ENCODE measurements at regions not wholly inside any gene's neighbourhood (a gene's known extent, or its start where the extent isn't known, plus 50 kb on each side); places are given as distances from the start of the nearest gene placed in this dataset.

DNA sequence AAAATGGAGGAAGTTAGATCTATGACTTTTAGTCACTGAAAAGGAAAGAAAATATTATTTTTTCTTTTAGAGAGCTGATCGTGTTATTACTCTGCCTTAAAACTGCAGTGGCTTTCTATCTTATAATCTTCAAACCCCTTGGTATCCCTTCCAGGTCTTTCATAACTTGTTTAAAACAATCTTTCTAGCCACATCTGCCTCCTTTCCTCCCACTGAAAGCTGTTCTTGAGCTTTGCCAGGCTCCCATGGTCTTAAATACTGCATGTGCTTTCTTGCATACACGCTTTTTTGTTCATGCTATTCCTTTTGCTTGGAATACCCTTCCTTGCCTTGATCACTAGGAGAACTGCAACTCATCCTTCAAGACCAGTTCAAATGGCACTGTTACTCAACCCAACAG, 65.9 kb upstream of the GADD45A start:
- DNase-seq = no peak

DNA sequence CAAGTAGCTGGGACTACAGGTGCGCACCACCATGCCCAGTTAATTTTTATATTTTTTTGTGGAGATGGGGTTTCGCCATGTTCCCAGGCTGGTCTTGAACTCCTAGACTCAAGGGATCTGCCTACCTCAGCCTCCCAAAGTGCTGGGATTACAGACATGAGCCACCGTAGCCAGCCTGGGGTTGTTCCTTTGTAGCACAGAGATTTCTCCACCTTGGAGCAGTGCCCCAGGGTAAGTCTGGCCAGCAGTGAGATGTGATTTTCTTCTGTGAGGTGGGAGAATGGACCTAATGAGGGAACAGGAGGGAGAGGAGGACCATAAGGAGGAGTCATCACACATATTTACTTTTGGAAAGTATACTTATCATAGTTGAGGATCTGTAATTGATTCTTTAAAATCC, 61.1 kb upstream of the GADD45A start:
- DNase-seq = no peak

GRCh38 chr1:67624680-67625079, 60.3 kb upstream of the GADD45A start:
- no peak for DNase-seq

GRCh38 chr1:67626090-67626860, 58.7 kb upstream of the GADD45A start:
- DNase-seq = no peak

DNA sequence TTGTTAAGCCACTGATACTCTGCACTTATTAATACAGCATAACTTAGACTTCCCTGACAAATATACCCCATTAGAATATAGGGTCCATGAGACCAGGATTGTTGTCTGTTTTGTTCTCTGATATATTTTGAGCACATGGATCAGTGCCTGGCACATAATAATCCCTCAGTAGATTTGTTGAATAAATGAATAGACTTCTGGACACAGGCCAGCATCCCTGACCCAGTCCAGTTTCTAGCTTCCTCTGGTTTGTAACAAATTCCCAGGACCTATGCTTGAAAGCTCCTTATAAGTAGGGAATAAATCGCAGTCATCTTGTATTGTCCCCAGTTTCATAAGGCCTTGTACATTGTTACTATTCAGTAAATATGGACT, 58.2 kb upstream of the GADD45A start:
- DNase-seq = no peak

DNA sequence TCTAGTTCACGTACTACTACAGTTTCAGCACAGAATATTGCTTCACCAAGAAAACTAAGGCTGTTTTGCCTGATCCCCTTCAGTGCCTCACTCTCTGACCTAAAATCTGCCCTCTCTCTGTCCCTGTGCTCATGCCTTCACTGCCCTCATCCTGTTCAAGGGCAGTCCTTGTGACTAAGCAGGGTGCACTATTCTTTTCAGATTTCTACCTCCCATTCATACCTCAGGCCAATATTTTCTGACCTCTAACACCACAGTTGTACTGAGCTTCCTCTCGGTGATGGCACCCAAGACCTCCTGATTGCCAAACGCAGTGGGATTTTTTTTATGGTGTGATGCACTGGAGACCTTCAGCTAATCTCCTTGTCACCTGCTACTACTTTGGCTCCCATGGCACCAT, 57.7 kb upstream of the GADD45A start:
- DNase-seq = no peak

GRCh38 chr1:67627906-67628305, 57.1 kb upstream of the GADD45A start:
- DNase-seq = no peak

DNA sequence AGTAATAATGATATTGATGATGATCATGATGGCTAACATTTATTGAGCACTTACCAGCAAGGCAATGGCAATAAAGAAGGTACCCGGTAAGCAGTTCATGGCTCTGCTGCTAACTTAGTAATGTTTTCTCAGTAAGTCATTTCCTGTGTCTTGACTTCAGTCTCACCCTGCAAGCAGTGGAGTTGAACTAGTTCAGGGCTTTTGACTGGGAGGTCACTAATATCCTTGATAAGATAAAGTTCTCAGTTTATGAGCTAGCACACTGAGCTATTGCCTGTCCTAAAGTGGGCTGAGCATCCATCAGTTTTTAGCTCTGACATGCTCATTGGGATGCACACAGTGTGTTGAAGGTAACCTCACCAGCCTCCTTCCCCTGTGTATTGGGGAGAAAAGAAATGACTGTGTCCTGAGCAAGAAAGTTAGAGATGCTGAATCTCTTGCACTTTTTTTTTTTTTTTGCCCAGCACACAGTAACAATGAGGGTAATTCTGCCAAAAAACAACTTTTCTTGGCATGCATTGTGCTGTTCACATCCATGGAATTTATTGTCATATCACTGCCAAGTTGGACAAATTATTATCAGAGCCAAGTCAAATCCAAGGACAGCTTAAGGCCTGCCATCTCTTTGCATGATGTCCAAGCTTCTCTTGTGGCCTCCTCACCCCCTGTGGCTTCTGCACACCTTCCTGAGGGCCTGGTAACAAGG, 55.5 kb upstream of the GADD45A start:
- DNase-seq = no peak

- no peak for DNase-seq
Observed at GRCh38 chr1:67630438-67631045, 54.5 kb upstream of the GADD45A start.

DNA sequence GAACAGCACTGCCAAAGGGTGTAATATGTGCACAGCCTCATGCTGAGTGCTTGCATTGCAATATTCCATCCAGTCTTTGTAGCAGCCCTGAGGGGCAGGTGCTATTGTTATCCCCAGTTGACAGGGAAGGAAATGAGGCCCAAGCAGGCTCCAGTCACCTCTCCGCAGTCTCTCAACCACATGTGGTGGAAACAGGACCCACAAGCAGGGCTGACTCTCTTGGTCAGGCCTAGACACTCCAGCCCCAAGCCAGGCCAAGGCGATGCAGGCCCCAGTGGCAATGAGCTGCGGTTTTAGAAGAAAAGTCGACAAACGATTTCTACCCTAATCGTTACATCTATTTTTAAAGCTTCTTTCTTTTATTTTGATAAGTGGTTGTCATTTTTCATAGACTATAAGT, 52.6 kb upstream of the GADD45A start:
- DNase-seq = no peak

GRCh38 chr1:67632811-67633655, 52.0 kb upstream of the GADD45A start:
- no peak for DNase-seq

DNA sequence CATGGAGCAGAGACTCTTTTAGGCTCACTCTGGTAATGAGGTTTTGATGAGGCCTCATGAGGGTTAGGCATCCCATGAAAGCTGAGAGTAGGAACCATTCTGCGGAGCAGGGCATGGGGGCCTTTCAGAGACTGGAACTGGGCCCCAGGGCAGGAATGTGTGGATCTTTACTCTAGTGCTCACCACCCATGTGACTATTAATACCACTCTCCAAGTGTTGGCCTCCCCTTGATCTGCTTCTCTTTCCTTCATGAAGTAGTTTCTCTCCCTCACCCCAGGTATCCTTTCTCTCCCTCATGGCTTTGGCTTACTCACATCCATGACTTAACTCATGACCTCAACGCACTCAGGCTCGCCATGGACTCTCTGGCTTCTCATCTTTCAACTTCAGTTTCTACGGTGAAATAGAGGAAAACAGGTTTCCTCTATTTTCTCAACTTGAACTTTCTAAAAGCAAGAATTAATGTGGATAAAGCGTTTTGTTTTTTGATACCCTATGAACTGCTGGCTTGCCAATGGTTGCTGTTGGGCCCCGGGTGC, 50.5 kb upstream of the GADD45A start:
- DNase-seq = no peak

- peak; percentile 12 to 20 for DNase-seq
Observed at GRCh38 chr1:67635055-67635809, 49.8 kb upstream of the GADD45A start.
